Nephron progenitor cell (in vitro differentiated cells): ENCODE measurements at regions not wholly inside any gene's neighbourhood (a gene's known extent, or its start where the extent isn't known, plus 50 kb on each side); places are given as distances from the start of the nearest gene placed in this dataset.

ENCODE experiments used
- DNase-seq: peaks from one replicate; pipeline ENCODE4 v3.0.0; 2021
- H3K27ac Mint-ChIP-seq: 2 replicates; pipeline ENCODE4 v1.8.0; 2021; ENCODE audit warnings: mild to moderate bottlenecking, moderate library complexity, mixed read lengths
- H3K27me3 Mint-ChIP-seq: 2 replicates; pipeline ENCODE4 v1.8.0; 2021; ENCODE audit warnings: mild to moderate bottlenecking, low read depth, mixed read lengths; ENCODE audit not compliant: poor library complexity
- H3K36me3 Mint-ChIP-seq: 2 replicates; pipeline ENCODE4 v1.8.0; 2021; ENCODE audit warnings: low read depth, mixed read lengths
- H3K4me1 Mint-ChIP-seq: 2 replicates; pipeline ENCODE4 v1.8.0; 2021; ENCODE audit warnings: mixed read lengths
- H3K4me3 Mint-ChIP-seq: 2 replicates; pipeline ENCODE4 v1.8.0; 2021; ENCODE audit warnings: mild to moderate bottlenecking, moderate library complexity, mixed read lengths
- H3K9me3 Mint-ChIP-seq: 2 replicates; pipeline ENCODE4 v1.8.0; 2021; ENCODE audit warnings: mild to moderate bottlenecking, moderate library complexity, mixed read lengths
- CTCF ChIP-seq: fragments of 200-600 bp; sonication (generic); IDR thresholded peaks from 2 replicates; pipeline ENCODE4 v1.5.0; 2021; ENCODE audit warnings: antibody characterized with exemption

- peak overlapping the region; percentile 1 for H3K27ac Mint-ChIP-seq
Observed at GRCh38 chr17:70365091-70365583, 195.8 kb downstream of the KCNJ2 start.

GRCh38 chr17:70366386-70366785 is 197.1 kb downstream of the KCNJ2 start:
- Mint-ChIP-seq H3K27me3 (no peaks in the 10 kb centered on the region), H3K9me3 (no peaks in the 10 kb centered on the region), H3K27ac (peak overlapping the region; percentile 43), H3K4me3 (no peak overlapping the region), H3K4me1 (peaks cover 20% of the 10 kb centered on the region), H3K36me3 (no peaks in the 10 kb centered on the region)
- DNase-seq, result no peak
- no peak for TF ChIP-seq CTCF

More at GRCh38 chr17:70365091-70365583, 195.8 kb downstream of the KCNJ2 start:
- H3K4me3 Mint-ChIP-seq, result no peak overlapping the region
- no peak for TF ChIP-seq CTCF
- H3K36me3 Mint-ChIP-seq, result no peaks in the 10 kb centered on the region
- no peak for DNase-seq
- H3K4me1 Mint-ChIP-seq, result peaks cover 20% of the 10 kb centered on the region
- H3K9me3 Mint-ChIP-seq, result peaks cover 5% of the 10 kb centered on the region
- H3K27me3 Mint-ChIP-seq, result no peaks in the 10 kb centered on the region

GRCh38 chr17:70368011-70368410 is 198.7 kb downstream of the KCNJ2 start:
- no peaks in the 10 kb centered on the region for H3K27me3 Mint-ChIP-seq
- H3K27ac Mint-ChIP-seq, result no peak overlapping the region
- no peaks in the 10 kb centered on the region for H3K9me3 Mint-ChIP-seq
- no peak for DNase-seq
- peaks cover 20% of the 10 kb centered on the region for H3K4me1 Mint-ChIP-seq
- TF ChIP-seq CTCF, result no peak
- H3K4me3 Mint-ChIP-seq, result no peak overlapping the region
- H3K36me3 Mint-ChIP-seq, result no peaks in the 10 kb centered on the region

GRCh38 chr17:70369391-70369790 is 200.1 kb downstream of the KCNJ2 start:
- H3K4me3 Mint-ChIP-seq, result no peak overlapping the region
- no peak for TF ChIP-seq CTCF
- no peak for DNase-seq

GRCh38 chr17:70370816-70371215 is 201.5 kb downstream of the KCNJ2 start:
- DNase-seq, result no peak
- Mint-ChIP-seq H3K9me3 (no peaks in the 10 kb centered on the region), H3K27ac (no peak overlapping the region), H3K27me3 (no peaks in the 10 kb centered on the region), H3K4me1 (peaks cover 8% of the 10 kb centered on the region), H3K36me3 (no peaks in the 10 kb centered on the region), H3K4me3 (no peak overlapping the region)
- TF ChIP-seq CTCF, result no peak

More at GRCh38 chr17:70369391-70369790, 200.1 kb downstream of the KCNJ2 start:
- peaks cover 20% of the 10 kb centered on the region for H3K4me1 Mint-ChIP-seq
- H3K27me3 Mint-ChIP-seq, result no peaks in the 10 kb centered on the region
- no peaks in the 10 kb centered on the region for H3K9me3 Mint-ChIP-seq
- no peak overlapping the region for H3K27ac Mint-ChIP-seq
- H3K36me3 Mint-ChIP-seq, result no peaks in the 10 kb centered on the region

GRCh38 chr17:70373369-70373768 is 204.0 kb downstream of the KCNJ2 start:
- TF ChIP-seq CTCF, result no peak
- no peak for DNase-seq
- Mint-ChIP-seq H3K4me1 (no peaks in the 10 kb centered on the region), H3K27ac (no peak overlapping the region), H3K36me3 (no peaks in the 10 kb centered on the region), H3K9me3 (no peaks in the 10 kb centered on the region), H3K4me3 (no peak overlapping the region), H3K27me3 (no peaks in the 10 kb centered on the region)
